DOHH2 (cell line): ENCODE measurements at regions not wholly inside any gene's neighbourhood (a gene's known extent, or its start where the extent isn't known, plus 50 kb on each side); places are given as distances from the start of the nearest gene placed in this dataset.

Source experiments
- H3F3A ChIP-seq: fragments of 200-600 bp; sonication (generic), shearing (Covaris generic); 2 replicates; pipeline ENCODE4 v1.6.0; 2016; ENCODE audit warnings: antibody characterized with exemption, mild to moderate bottlenecking; ENCODE audit not compliant: control insufficient read depth, insufficient read depth
- H3K27ac ChIP-seq: fragments of 200-600 bp; sonication (generic); 2 replicates; pipeline ENCODE4 v1.5.1; 2014; ENCODE audit warnings: low read depth, mild to moderate bottlenecking, low read length, moderate library complexity
- H3K27me3 ChIP-seq: fragments of 200-600 bp; sonication (generic); 2 replicates; pipeline ENCODE4 v1.6.1; 2014; ENCODE audit warnings: mild to moderate bottlenecking, low read length, mixed read lengths; ENCODE audit not compliant: control insufficient read depth
- H3K36me3 ChIP-seq: fragments of 200-600 bp; sonication (generic); 2 replicates; pipeline ENCODE4 v1.6.1; 2014; ENCODE audit warnings: mild to moderate bottlenecking, low read length, moderate library complexity, mixed read lengths; ENCODE audit not compliant: control insufficient read depth
- H3K4me1 ChIP-seq: fragments of 200-600 bp; sonication (generic); 2 replicates; pipeline ENCODE4 v1.6.1; 2014; ENCODE audit warnings: mild to moderate bottlenecking, low read length, mixed read lengths; ENCODE audit not compliant: control insufficient read depth
- H3K4me2 ChIP-seq: fragments of 200-600 bp; sonication (generic); 2 replicates; pipeline ENCODE4 v1.6.0; 2014; ENCODE audit warnings: mild to moderate bottlenecking, low read length, moderate library complexity
- H3K4me3 ChIP-seq: fragments of 200-600 bp; sonication (generic); 2 replicates; pipeline ENCODE4 v1.5.1; 2014; ENCODE audit warnings: mild to moderate bottlenecking, low read length, mixed read lengths
- H3K79me2 ChIP-seq: fragments of 200-600 bp; sonication (generic); 2 replicates; pipeline ENCODE4 v1.6.1; 2014; ENCODE audit warnings: mild to moderate bottlenecking, low read length, mixed read lengths; ENCODE audit not compliant: control insufficient read depth
- H3K9me2 ChIP-seq: fragments of 200-600 bp; sonication (generic); replicated peaks from 2 replicates; pipeline ENCODE4 v1.6.1; 2014; ENCODE audit warnings: mild to moderate bottlenecking, low read length, mixed read lengths; ENCODE audit not compliant: control insufficient read depth
- H3K9me3 ChIP-seq: fragments of 200-600 bp; sonication (generic); 2 replicates; pipeline ENCODE4 v1.6.1; 2014; ENCODE audit warnings: antibody characterized with exemption, low read length, mixed read lengths; ENCODE audit not compliant: control insufficient read depth, insufficient read depth
- H4K20me1 ChIP-seq: fragments of 200-600 bp; sonication (generic); 2 replicates; pipeline ENCODE4 v1.6.0; 2014; ENCODE audit warnings: low read depth, mild to moderate bottlenecking, antibody characterized with exemption, low read length, moderate library complexity; ENCODE audit not compliant: control insufficient read depth, insufficient read depth
- CTCF ChIP-seq: fragments of 200-600 bp; sonication (generic); IDR thresholded peaks from one replicate; pipeline ENCODE4 v1.5.1; 2014; ENCODE audit warnings: antibody characterized with exemption, mild to moderate bottlenecking, low read depth, low read length; ENCODE audit not compliant: poor library complexity, severe bottlenecking
- EZH2phosphoT487 ChIP-seq: fragments of 200-600 bp; sonication (generic); IDR thresholded peaks from 2 replicates; pipeline ENCODE4 v1.6.1; 2017; ENCODE audit warnings: borderline replicate concordance, mild to moderate bottlenecking, antibody characterized with exemption, low read length, moderate library complexity, mixed read lengths

- Histone ChIP-seq H4K20me1 (no peaks in the 10 kb centered on the region), H3K27ac (no peak overlapping the region), H3K9me3 (no peaks in the 10 kb centered on the region), H3K27me3 (no peaks in the 10 kb centered on the region), H3K9me2 (no peaks in the 10 kb centered on the region), H3F3A (no peaks in the 10 kb centered on the region), H3K36me3 (no peaks in the 10 kb centered on the region), H3K4me2 (no peak overlapping the region), H3K79me2 (no peaks in the 10 kb centered on the region), H3K4me3 (no peak overlapping the region), H3K4me1 (no peaks in the 10 kb centered on the region)
- TF ChIP-seq CTCF (no peak), EZH2phosphoT487 (no peak)
These were observed 412.9 kb upstream of the DDX18 start for GRCh38 chr2:117401582-117401981.

- Histone ChIP-seq H3F3A (no peaks in the 10 kb centered on the region), H3K36me3 (no peaks in the 10 kb centered on the region), H3K27ac (no peak overlapping the region), H3K4me3 (no peak overlapping the region), H3K4me2 (no peak overlapping the region), H3K79me2 (no peaks in the 10 kb centered on the region), H3K4me1 (no peaks in the 10 kb centered on the region), H3K9me2 (no peaks in the 10 kb centered on the region), H3K9me3 (no peaks in the 10 kb centered on the region), H4K20me1 (no peaks in the 10 kb centered on the region), H3K27me3 (no peaks in the 10 kb centered on the region)
- TF ChIP-seq CTCF, result no peak
- TF ChIP-seq EZH2phosphoT487, result no peak
These were observed 408.0 kb upstream of the DDX18 start for GRCh38 chr2:117406443-117406842.

GRCh38 chr2:117407746-117408145, 406.7 kb upstream of the DDX18 start:
- Histone ChIP-seq H3K4me2 (no peak overlapping the region), H3K9me2 (no peaks in the 10 kb centered on the region; the same call in 1 of the 2 replicates)

More at GRCh38 chr2:117407746-117408145, 406.7 kb upstream of the DDX18 start:
- Histone ChIP-seq H3F3A (no peaks in the 10 kb centered on the region), H4K20me1 (no peaks in the 10 kb centered on the region), H3K4me3 (no peak overlapping the region), H3K27ac (no peak overlapping the region), H3K4me1 (no peaks in the 10 kb centered on the region), H3K9me3 (no peaks in the 10 kb centered on the region), H3K27me3 (no peaks in the 10 kb centered on the region), H3K36me3 (no peaks in the 10 kb centered on the region), H3K79me2 (no peaks in the 10 kb centered on the region)
- TF ChIP-seq CTCF (no peak), EZH2phosphoT487 (no peak)
